Kidney (tissue), 13 donors: ENCODE measurements at regions not wholly inside any gene's neighbourhood (a gene's known extent, or its start where the extent isn't known, plus 50 kb on each side); places are given as distances from the start of the nearest gene placed in this dataset.

Experiments
- DNase-seq, 5 donors: peaks; one replicate each; pipeline ENCODE4 v3.0.0-alpha.2; 2013 to 2020
- FAIRE-seq: peaks from 2 replicates; lab custom pipeline; 2012; peaks lifted over from hg19 to GRCh38; lab: Jason Lieb, UNC
- H3K27ac ChIP-seq, 2 donors: one replicate each; pipeline ENCODE4 v1.7.0; 2013; ENCODE audit warnings: low read depth in 2 of 2, low read length in 2 of 2, inconsistent platforms in 1 of 2
- H3K27me3 ChIP-seq: one replicate; pipeline ENCODE4 v1.7.1; 2013; ENCODE audit warnings: low read length, inconsistent platforms; ENCODE audit not compliant: control insufficient read depth, insufficient read depth
- H3K36me3 ChIP-seq, 3 donors: one replicate each; pipeline versions ENCODE4 v1.7.0 to v1.7.1; 2013; ENCODE audit warnings: low read length in 3 of 3, control low read depth in 1 of 3, inconsistent platforms in 1 of 3; ENCODE audit not compliant: insufficient read depth in 3 of 3, control insufficient read depth in 2 of 3
- H3K4me1 ChIP-seq, 3 donors: one replicate each; pipeline versions ENCODE4 v1.7.0 to v1.7.1; 2013; ENCODE audit warnings: low read length in 3 of 3, inconsistent platforms in 1 of 3, low read depth in 1 of 3; ENCODE audit not compliant: control insufficient read depth in 2 of 3, insufficient read depth in 2 of 3
- H3K4me3 ChIP-seq, 3 donors: one replicate each; pipeline versions ENCODE4 v1.7.0 to v1.8.1; 2013; ENCODE audit warnings: low read length in 3 of 3, control low read depth in 1 of 3, inconsistent platforms in 1 of 3
- H3K9ac ChIP-seq, 3 donors: one replicate each; pipeline versions ENCODE4 v1.7.0 to v1.7.1; 2013; ENCODE audit warnings: low read length in 3 of 3, control low read depth in 1 of 3, inconsistent platforms in 1 of 3
- H3K9me3 ChIP-seq, 3 donors: one replicate each; pipeline versions ENCODE4 v1.7.0 to v1.7.1; 2013; ENCODE audit warnings: low read length in 3 of 3, control low read depth in 1 of 3, inconsistent platforms in 1 of 3; ENCODE audit not compliant: control insufficient read depth in 2 of 3, insufficient read depth in 1 of 3
- CTCF ChIP-seq: IDR thresholded peaks from 3 replicates; pipeline ENCODE4 v1.5.1; 2012; ENCODE audit warnings: mild to moderate bottlenecking, moderate library complexity, borderline replicate concordance; ENCODE audit not compliant: insufficient read depth; ENCODE audit errors: extremely low read depth
- intact Hi-C: fragments of 100-400 bp; cut with DNase I; formaldehyde crosslinking; loops from one replicate; pipeline ENCODE4 v1.11.1; 2022
- donor health status: control.
- donor health status: control.
- donor health status: control.
- donor health status: control.
- donor health status: control.
- donor health status: DM: yes; HTN: yes; CAD: no.
- donor health status: Normal renal cell carcinoma (clear cell type).

- intact Hi-C loops, result no loop called here
- Histone ChIP-seq H3K27ac (no peak overlapping the region), H3K27me3 (no peaks in the 10 kb centered on the region), H3K9ac (no peak overlapping the region), H3K9me3 (no peaks in the 10 kb centered on the region), H3K4me1 (peaks cover 0 to 4% (median 3%) of the 10 kb centered on the region in 3 donors), H3K36me3 (no peaks in the 10 kb centered on the region), H3K4me3 (no peak overlapping the region)
- DNase-seq (no peak), FAIRE-seq (no peak)
- no peak for TF ChIP-seq CTCF
Measured at GRCh38 chr17:72394531-72394930, 273.7 kb downstream of the SOX9 start.

GRCh38 chr17:72396121-72396520 is 275.3 kb downstream of the SOX9 start:
- H3K4me3 ChIP-seq, result no peak overlapping the region
- H3K9me3 ChIP-seq, result no peaks in the 10 kb centered on the region
- DNase-seq, result no peak
- no peaks in the 10 kb centered on the region for H3K36me3 ChIP-seq
- H3K9ac ChIP-seq, result no peak overlapping the region
- no peaks in the 10 kb centered on the region for H3K27me3 ChIP-seq
- H3K27ac ChIP-seq, result no peak overlapping the region
- peaks cover 0 to 4% (median 3%) of the 10 kb centered on the region in 3 donors for H3K4me1 ChIP-seq
- no peak for TF ChIP-seq CTCF
- no peak for FAIRE-seq
- intact Hi-C loops, result no loop called here

- intact Hi-C loops, result no loop called here
- no peak overlapping the region for H3K9ac ChIP-seq
- no peak for TF ChIP-seq CTCF
- no peaks in the 10 kb centered on the region for H3K36me3 ChIP-seq
- H3K9me3 ChIP-seq, result no peaks in the 10 kb centered on the region
- no peak for FAIRE-seq
- peaks cover 0 to under 1% (median 0%) of the 10 kb centered on the region in 3 donors for H3K4me1 ChIP-seq
- H3K27ac ChIP-seq, result no peak overlapping the region
- H3K27me3 ChIP-seq, result no peaks in the 10 kb centered on the region
- H3K4me3 ChIP-seq, result no peak overlapping the region
- DNase-seq, result no peak
Measured at GRCh38 chr17:72397223-72397667, 276.4 kb downstream of the SOX9 start.

DNA sequence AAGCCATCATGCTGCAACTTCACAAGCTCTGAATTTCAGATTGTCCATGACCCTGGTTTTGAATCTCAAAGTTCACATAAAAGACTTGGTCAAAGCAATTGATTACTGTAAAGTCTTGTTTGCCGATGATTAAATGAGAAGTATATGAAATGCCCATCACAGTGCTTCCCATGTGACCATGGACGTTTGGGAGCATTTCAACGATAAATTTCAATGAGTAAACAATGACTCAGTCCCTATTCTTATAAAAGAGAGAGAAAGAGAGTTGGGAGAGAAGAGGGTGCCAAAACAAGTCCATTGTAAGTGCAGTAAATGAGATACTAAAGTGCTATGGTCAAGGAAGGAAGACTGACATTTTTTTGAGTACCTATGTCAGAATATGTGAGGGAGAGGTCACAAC is 276.9 kb downstream of the SOX9 start:
- Histone ChIP-seq H3K27ac (no peak overlapping the region), H3K27me3 (no peaks in the 10 kb centered on the region), H3K9me3 (no peaks in the 10 kb centered on the region), H3K9ac (no peak overlapping the region), H3K36me3 (no peaks in the 10 kb centered on the region), H3K4me1 (no peaks in the 10 kb centered on the region), H3K4me3 (no peak overlapping the region)
- FAIRE-seq, result no peak
- no peak for DNase-seq
- TF ChIP-seq CTCF, result no peak
- intact Hi-C loops, result no loop called here
